DND-41 (cell line): ENCODE measurements at regions not wholly inside any gene's neighbourhood (a gene's known extent, or its start where the extent isn't known, plus 50 kb on each side); places are given as distances from the start of the nearest gene placed in this dataset.

Experiments
- EZH2 ChIP-seq: IDR thresholded peaks from 3 replicates; pipeline ENCODE4 v1.6.1; 2012; ENCODE audit warnings: borderline replicate concordance, low read depth, mild to moderate bottlenecking, moderate library complexity, low read length, inconsistent platforms; ENCODE audit not compliant: severe bottlenecking
- TF ChIP-seq, protein P1 (sequence below): IDR thresholded peaks from 2 replicates; pipeline ENCODE4 v1.5.1; 2012; ENCODE audit warnings: borderline replicate concordance, low read length, moderate library complexity, mild to moderate bottlenecking; ENCODE audit not compliant: poor library complexity, severe bottlenecking; ENCODE audit errors: extremely low read depth

DNA sequence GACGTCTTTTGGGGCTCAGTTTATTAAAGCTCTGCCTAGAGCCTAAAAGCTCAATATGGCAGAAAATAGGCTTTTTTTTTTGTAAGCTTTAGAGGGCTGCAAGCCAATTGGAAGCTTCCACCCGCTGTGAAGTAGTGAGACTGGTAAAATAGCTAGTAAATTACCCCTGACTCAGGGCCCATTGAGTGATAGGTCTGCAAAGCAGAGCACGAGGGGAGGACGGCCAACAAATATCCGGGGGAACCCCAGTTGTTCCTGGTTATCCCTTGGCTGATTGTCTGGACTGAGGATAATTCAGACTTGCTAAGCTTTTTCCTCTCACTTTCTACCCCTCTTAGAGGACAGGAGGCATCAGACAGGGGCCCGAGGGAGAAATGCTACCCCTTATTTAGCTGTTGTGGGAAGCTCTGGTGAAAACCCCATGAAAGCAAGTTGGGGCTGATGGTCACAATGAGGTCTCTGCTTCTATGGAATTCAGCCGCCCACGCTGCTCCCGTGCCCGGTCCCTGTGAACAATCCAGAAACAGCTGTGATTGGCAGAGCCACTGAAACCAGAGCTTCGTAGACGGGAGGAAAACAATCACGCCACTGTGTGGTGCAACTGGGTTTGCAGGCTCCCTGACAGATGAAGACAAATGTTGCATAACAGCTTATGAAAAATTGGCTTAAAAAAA lies 141.9 kb upstream of the LGALSL start:
- TF ChIP-seq, protein P1, sequence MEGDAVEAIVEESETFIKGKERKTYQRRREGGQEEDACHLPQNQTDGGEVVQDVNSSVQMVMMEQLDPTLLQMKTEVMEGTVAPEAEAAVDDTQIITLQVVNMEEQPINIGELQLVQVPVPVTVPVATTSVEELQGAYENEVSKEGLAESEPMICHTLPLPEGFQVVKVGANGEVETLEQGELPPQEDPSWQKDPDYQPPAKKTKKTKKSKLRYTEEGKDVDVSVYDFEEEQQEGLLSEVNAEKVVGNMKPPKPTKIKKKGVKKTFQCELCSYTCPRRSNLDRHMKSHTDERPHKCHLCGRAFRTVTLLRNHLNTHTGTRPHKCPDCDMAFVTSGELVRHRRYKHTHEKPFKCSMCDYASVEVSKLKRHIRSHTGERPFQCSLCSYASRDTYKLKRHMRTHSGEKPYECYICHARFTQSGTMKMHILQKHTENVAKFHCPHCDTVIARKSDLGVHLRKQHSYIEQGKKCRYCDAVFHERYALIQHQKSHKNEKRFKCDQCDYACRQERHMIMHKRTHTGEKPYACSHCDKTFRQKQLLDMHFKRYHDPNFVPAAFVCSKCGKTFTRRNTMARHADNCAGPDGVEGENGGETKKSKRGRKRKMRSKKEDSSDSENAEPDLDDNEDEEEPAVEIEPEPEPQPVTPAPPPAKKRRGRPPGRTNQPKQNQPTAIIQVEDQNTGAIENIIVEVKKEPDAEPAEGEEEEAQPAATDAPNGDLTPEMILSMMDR, result no peak
- TF ChIP-seq EZH2, result no peak
